HL-60 (cell line): ENCODE measurements at regions not wholly inside any gene's neighbourhood (a gene's known extent, or its start where the extent isn't known, plus 50 kb on each side); places are given as distances from the start of the nearest gene placed in this dataset.

Experiments used
- CTCF ChIP-seq: IDR thresholded peaks from one replicate; pipeline ENCODE4 v1.5.1; 2011; ENCODE audit warnings: low read length, control low read depth, inconsistent platforms; ENCODE audit not compliant: insufficient read depth
- GABPA ChIP-seq: IDR thresholded peaks from 2 replicates; pipeline ENCODE4 v1.6.1; 2012; ENCODE audit warnings: low read depth
- POLR2AphosphoS5 ChIP-seq: IDR thresholded peaks from 2 replicates; pipeline ENCODE4 v1.6.1; 2012; ENCODE audit warnings: low read depth
- REST ChIP-seq: IDR thresholded peaks from 2 replicates; pipeline ENCODE4 v1.6.1; 2012; ENCODE audit warnings: low read depth; ENCODE audit not compliant: insufficient replicate concordance
- SPI1 ChIP-seq: IDR thresholded peaks from 2 replicates; pipeline ENCODE4 v1.6.1; 2012; ENCODE audit warnings: low read depth, mild to moderate bottlenecking, borderline replicate concordance

DNA sequence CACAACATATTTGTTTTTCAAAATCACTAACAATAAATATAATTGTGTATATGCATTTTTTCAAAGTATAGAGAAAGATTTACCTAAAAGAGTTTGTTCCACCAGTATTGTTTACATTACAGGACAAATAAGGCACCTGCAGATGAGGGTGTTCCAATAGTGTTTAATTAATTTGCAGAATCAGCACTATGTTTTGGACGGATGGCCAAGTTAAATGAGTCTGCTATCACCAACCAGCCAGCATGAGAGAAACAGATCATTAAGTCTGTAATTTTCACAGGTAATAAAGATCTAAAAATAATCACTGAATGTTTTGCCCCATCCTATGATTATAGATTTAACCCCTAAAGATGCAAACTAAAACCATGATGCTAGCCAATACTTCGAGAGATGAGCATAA lies 2247.0 kb downstream of the NCAM2 start:
- TF ChIP-seq CTCF = no peak
- no peak for TF ChIP-seq REST
- TF ChIP-seq POLR2AphosphoS5 = no peak
- TF ChIP-seq GABPA = no peak
- TF ChIP-seq SPI1 = no peak
